WERI-Rb-1 (cell line): ENCODE measurements at regions not wholly inside any gene's neighbourhood (a gene's known extent, or its start where the extent isn't known, plus 50 kb on each side); places are given as distances from the start of the nearest gene placed in this dataset.
A peak's percentile ranks its signal among the peaks of the same experiment; 100 is the strongest.

ENCODE experiments used
- DNase-seq: peaks from one replicate; pipeline ENCODE4 v3.0.0-alpha.2; 2020
- H3K27ac ChIP-seq: fragments of 250-450 bp; sonication (Bioruptor Pico); 2 replicates; pipeline ENCODE4 v1.5.1; 2020; ENCODE audit warnings: mild to moderate bottlenecking, moderate library complexity
- H3K27me3 ChIP-seq: fragments of 250-450 bp; sonication (Bioruptor Pico); 2 replicates; pipeline ENCODE4 v1.5.1; 2021; ENCODE audit warnings: mild to moderate bottlenecking, low read depth, moderate library complexity; ENCODE audit not compliant: insufficient read depth, severe bottlenecking
- H3K36me3 ChIP-seq: fragments of 250-450 bp; sonication (Bioruptor Pico); 2 replicates; pipeline ENCODE4 v1.5.1; 2020; ENCODE audit warnings: mild to moderate bottlenecking, moderate library complexity
- H3K4me3 ChIP-seq: 2 replicates; pipeline ENCODE4 v1.5.1; 2011; ENCODE audit warnings: low read depth, mild to moderate bottlenecking, control low read depth, low read length
- H3K9me3 ChIP-seq: fragments of 250-450 bp; sonication (Bioruptor Pico); 2 replicates; pipeline ENCODE4 v1.5.1; 2021; ENCODE audit warnings: mild to moderate bottlenecking, moderate library complexity; ENCODE audit not compliant: severe bottlenecking
- CTCF ChIP-seq: IDR thresholded peaks from 2 replicates; pipeline ENCODE4 v1.5.1; 2011; ENCODE audit warnings: low read depth, mild to moderate bottlenecking, control low read depth, inconsistent platforms, low read length

GRCh38 chr5:117089001-117089400 lies 514.4 kb upstream of the SEMA6A start:
- DNase-seq: no peak
- Histone ChIP-seq H3K27ac (no peak overlapping the region), H3K9me3 (no peaks in the 10 kb centered on the region), H3K36me3 (no peaks in the 10 kb centered on the region), H3K27me3 (no peaks in the 10 kb centered on the region), H3K4me3 (no peak overlapping the region)
- TF ChIP-seq CTCF: no peak

GRCh38 chr5:117088176-117088575 lies 513.6 kb upstream of the SEMA6A start:
- H3K27me3 ChIP-seq: no peaks in the 10 kb centered on the region
- H3K27ac ChIP-seq: no peak overlapping the region
- no peak overlapping the region for H3K4me3 ChIP-seq
- no peaks in the 10 kb centered on the region for H3K36me3 ChIP-seq
- H3K9me3 ChIP-seq: no peaks in the 10 kb centered on the region
- no peak for DNase-seq
- no peak for TF ChIP-seq CTCF

- no peak overlapping the region for H3K27ac ChIP-seq
- no peaks in the 10 kb centered on the region for H3K36me3 ChIP-seq
- H3K27me3 ChIP-seq: no peaks in the 10 kb centered on the region
- H3K4me3 ChIP-seq: no peak overlapping the region
- peak; percentile 17 for DNase-seq
- no peaks in the 10 kb centered on the region for H3K9me3 ChIP-seq
- peak; percentile 36; the same call in 1 of the 2 replicates for TF ChIP-seq CTCF
Observed at GRCh38 chr5:117084067-117084466, 509.4 kb upstream of the SEMA6A start.

- H3K9me3 ChIP-seq: no peaks in the 10 kb centered on the region
- no peak overlapping the region for H3K27ac ChIP-seq
- no peak for DNase-seq
- no peak for TF ChIP-seq CTCF
- H3K27me3 ChIP-seq: no peaks in the 10 kb centered on the region
- H3K4me3 ChIP-seq: no peak overlapping the region
- no peaks in the 10 kb centered on the region for H3K36me3 ChIP-seq
Observed at GRCh38 chr5:117082977-117083376, 508.4 kb upstream of the SEMA6A start.

GRCh38 chr5:117077142-117077541 lies 502.5 kb upstream of the SEMA6A start:
- Histone ChIP-seq H3K36me3 (no peaks in the 10 kb centered on the region), H3K4me3 (no peak overlapping the region), H3K9me3 (peaks cover 3% of the 10 kb centered on the region), H3K27me3 (no peaks in the 10 kb centered on the region), H3K27ac (no peak overlapping the region)
- 0 out of 2 replicates have a peak, but pooled peaks have one; percentile 31 for TF ChIP-seq CTCF
- DNase-seq: no peak

GRCh38 chr5:117072439-117072838 lies 497.8 kb upstream of the SEMA6A start:
- DNase-seq: no peak
- H3K27me3 ChIP-seq: no peaks in the 10 kb centered on the region
- TF ChIP-seq CTCF: no peak
- no peak overlapping the region for H3K4me3 ChIP-seq
- H3K27ac ChIP-seq: no peak overlapping the region
- H3K36me3 ChIP-seq: no peaks in the 10 kb centered on the region
- peaks cover 5% of the 10 kb centered on the region for H3K9me3 ChIP-seq
